CD8-positive, alpha-beta memory T cell (primary cell): ENCODE measurements at regions not wholly inside any gene's neighbourhood (a gene's known extent, or its start where the extent isn't known, plus 50 kb on each side); places are given as distances from the start of the nearest gene placed in this dataset.

Experiments
- CTCF ChIA-PET: fragments of 350-600 bp; sonication (Branson Sonifier 250); formaldehyde crosslinking; loops from one replicate; lab custom pipeline; 2021; ENCODE audit warnings: antibody characterized with exemption; lab: Charles Lee
- POLR2A ChIA-PET: fragments of 350-600 bp; sonication (Branson Sonifier 250); formaldehyde crosslinking; loops from one replicate; lab custom pipeline; 2021; ENCODE audit warnings: antibody characterized with exemption; lab: Charles Lee
- DNase-seq, 5 donors: peaks; one replicate each; pipeline versions ENCODE4 v3.0.0 to v3.0.0-alpha.2; 2020 to 2022; ENCODE audit warnings: mixed read lengths in 1 of 5
- H3K27ac ChIP-seq: one replicate; pipeline ENCODE4 v1.7.0; 2013; ENCODE audit warnings: low read depth, mild to moderate bottlenecking, low read length, moderate library complexity
- H3K27me3 ChIP-seq: 2 replicates; pipeline ENCODE4 v1.7.0; 2013; ENCODE audit warnings: low read length, mild to moderate bottlenecking; ENCODE audit not compliant: insufficient read depth, poor library complexity, severe bottlenecking
- H3K36me3 ChIP-seq: 2 replicates; pipeline ENCODE4 v1.7.0; 2013; ENCODE audit warnings: mild to moderate bottlenecking, low read length, moderate library complexity; ENCODE audit not compliant: insufficient read depth
- H3K4me1 ChIP-seq: 2 replicates; pipeline ENCODE4 v1.7.0; 2013; ENCODE audit warnings: mild to moderate bottlenecking, low read length, moderate library complexity; ENCODE audit not compliant: insufficient read depth
- H3K4me3 ChIP-seq: 2 replicates; pipeline ENCODE4 v1.7.0; 2013; ENCODE audit warnings: mild to moderate bottlenecking, low read length
- H3K9me3 ChIP-seq: 2 replicates; pipeline ENCODE4 v1.7.0; 2013; ENCODE audit warnings: mild to moderate bottlenecking, low read length
- H3K27ac Mint-ChIP-seq, 8 donors: one replicate each; pipeline ENCODE4 v1.8.0; 2020 to 2021; ENCODE audit warnings: mixed read lengths in 8 of 8, mild to moderate bottlenecking in 6 of 8, inconsistent platforms in 3 of 8, moderate library complexity in 3 of 8
- H3K27me3 Mint-ChIP-seq, 2 donors: one replicate each; pipeline ENCODE4 v1.8.0; 2020 to 2021; ENCODE audit warnings: mixed read lengths in 2 of 2, mild to moderate bottlenecking in 1 of 2, moderate library complexity in 1 of 2
- H3K36me3 Mint-ChIP-seq, 3 donors: one replicate each; pipeline ENCODE4 v1.8.0; 2020 to 2021; ENCODE audit warnings: mixed read lengths in 3 of 3, inconsistent platforms in 1 of 3, mild to moderate bottlenecking in 1 of 3
- H3K4me1 Mint-ChIP-seq, 3 donors: one replicate each; pipeline ENCODE4 v1.8.0; 2020 to 2021; ENCODE audit warnings: mixed read lengths in 3 of 3, inconsistent platforms in 1 of 3, mild to moderate bottlenecking in 1 of 3
- H3K4me3 Mint-ChIP-seq, 7 donors: one replicate each; pipeline ENCODE4 v1.8.0; 2020 to 2021; ENCODE audit warnings: mixed read lengths in 7 of 7, mild to moderate bottlenecking in 6 of 7, moderate library complexity in 4 of 7, inconsistent platforms in 2 of 7
- H3K9me3 Mint-ChIP-seq, 5 donors: one replicate each; pipeline ENCODE4 v1.8.0; 2020 to 2022; ENCODE audit warnings: mixed read lengths in 5 of 5, mild to moderate bottlenecking in 3 of 5, moderate library complexity in 2 of 5, inconsistent platforms in 1 of 5

GRCh38 chr3:182568261-182568660, 225.0 kb upstream of the ATP11B start:
- H3K27me3 ChIP-seq, result no peaks in the 10 kb centered on the region
- H3K4me3 ChIP-seq, result no peak overlapping the region
- H3K36me3 Mint-ChIP-seq, result no peaks in the 10 kb centered on the region
- POLR2A ChIA-PET, result no interaction called here
- peaks cover 0 to 6% (median 3%) of the 10 kb centered on the region in 5 donors for H3K9me3 Mint-ChIP-seq
- no peak overlapping the region for H3K27ac Mint-ChIP-seq
- H3K27me3 Mint-ChIP-seq, result peaks cover 0 to 18% of the 10 kb centered on the region in 2 donors
- no peak overlapping the region for H3K27ac ChIP-seq
- H3K4me3 Mint-ChIP-seq, result no peak overlapping the region
- H3K9me3 ChIP-seq, result no peaks in the 10 kb centered on the region
- CTCF ChIA-PET, result no interaction called here
- H3K4me1 ChIP-seq, result no peaks in the 10 kb centered on the region
- no peaks in the 10 kb centered on the region for H3K4me1 Mint-ChIP-seq
- no peaks in the 10 kb centered on the region for H3K36me3 ChIP-seq
- no peak for DNase-seq

- CTCF ChIA-PET, result no interaction called here
- H3K4me3 Mint-ChIP-seq, result no peak overlapping the region
Observed at GRCh38 chr3:182568876-182569275, 224.4 kb upstream of the ATP11B start.

GRCh38 chr3:182570946-182571594, 222.2 kb upstream of the ATP11B start:
- Mint-ChIP-seq H3K27me3 (peaks cover 0 to 13% of the 10 kb centered on the region in 2 donors), H3K4me3 (no peak overlapping the region), H3K4me1 (no peaks in the 10 kb centered on the region), H3K36me3 (no peaks in the 10 kb centered on the region), H3K27ac (no peak overlapping the region), H3K9me3 (peaks cover 6 to 17% (median 11%) of the 10 kb centered on the region in 5 donors)
- no peak overlapping the region for H3K4me3 ChIP-seq
- no peaks in the 10 kb centered on the region for H3K9me3 ChIP-seq
- CTCF ChIA-PET, result no interaction called here
- no peak for DNase-seq
- no peaks in the 10 kb centered on the region for H3K27me3 ChIP-seq
- H3K27ac ChIP-seq, result no peak overlapping the region
- no peaks in the 10 kb centered on the region for H3K36me3 ChIP-seq
- POLR2A ChIA-PET, result no interaction called here
- H3K4me1 ChIP-seq, result no peaks in the 10 kb centered on the region

More at GRCh38 chr3:182568876-182569275, 224.4 kb upstream of the ATP11B start:
- no peaks in the 10 kb centered on the region for H3K4me1 ChIP-seq
- no peak overlapping the region for H3K27ac Mint-ChIP-seq
- no peaks in the 10 kb centered on the region for H3K9me3 ChIP-seq
- no peaks in the 10 kb centered on the region for H3K36me3 Mint-ChIP-seq
- H3K27me3 ChIP-seq, result no peaks in the 10 kb centered on the region
- H3K9me3 Mint-ChIP-seq, result peaks cover 4 to 10% (median 9%) of the 10 kb centered on the region in 5 donors
- no peak for DNase-seq
- peaks cover 0 to 18% of the 10 kb centered on the region in 2 donors for H3K27me3 Mint-ChIP-seq
- no peaks in the 10 kb centered on the region for H3K36me3 ChIP-seq
- no peak overlapping the region for H3K4me3 ChIP-seq
- POLR2A ChIA-PET, result no interaction called here
- H3K27ac ChIP-seq, result no peak overlapping the region
- no peaks in the 10 kb centered on the region for H3K4me1 Mint-ChIP-seq

- H3K4me1 ChIP-seq, result no peaks in the 10 kb centered on the region
- H3K36me3 Mint-ChIP-seq, result no peaks in the 10 kb centered on the region
- H3K27me3 Mint-ChIP-seq, result peaks cover 0 to under 1% of the 10 kb centered on the region in 2 donors
- no peaks in the 10 kb centered on the region for H3K4me1 Mint-ChIP-seq
- ChIA-PET POLR2A (no interaction called here), CTCF (no interaction called here)
- H3K27ac Mint-ChIP-seq, result no peak overlapping the region
- DNase-seq, result no peak
- H3K27ac ChIP-seq, result no peak overlapping the region
- no peak overlapping the region for H3K4me3 ChIP-seq
- no peak overlapping the region for H3K4me3 Mint-ChIP-seq
- peaks cover 6 to 20% (median 11%) of the 10 kb centered on the region in 5 donors for H3K9me3 Mint-ChIP-seq
- H3K27me3 ChIP-seq, result no peaks in the 10 kb centered on the region
- no peaks in the 10 kb centered on the region for H3K9me3 ChIP-seq
- no peaks in the 10 kb centered on the region for H3K36me3 ChIP-seq
Observed at GRCh38 chr3:182575941-182576340, 217.4 kb upstream of the ATP11B start.

- peaks cover 0 to 2% (median 0%) of the 10 kb centered on the region in 5 donors for H3K9me3 Mint-ChIP-seq
- H3K36me3 ChIP-seq, result no peaks in the 10 kb centered on the region
- H3K27me3 ChIP-seq, result no peaks in the 10 kb centered on the region
- no peaks in the 10 kb centered on the region for H3K9me3 ChIP-seq
- no peaks in the 10 kb centered on the region for H3K27me3 Mint-ChIP-seq
- no peak for DNase-seq
- H3K36me3 Mint-ChIP-seq, result no peaks in the 10 kb centered on the region
- POLR2A ChIA-PET, result no interaction called here
- H3K27ac ChIP-seq, result no peak overlapping the region
- H3K4me3 Mint-ChIP-seq, result no peak overlapping the region
- H3K4me1 ChIP-seq, result no peaks in the 10 kb centered on the region
- no peaks in the 10 kb centered on the region for H3K4me1 Mint-ChIP-seq
- H3K4me3 ChIP-seq, result no peak overlapping the region
- no peak overlapping the region for H3K27ac Mint-ChIP-seq
- CTCF ChIA-PET, result no interaction called here
Observed at GRCh38 chr3:182583545-182583944, 209.8 kb upstream of the ATP11B start.

GRCh38 chr3:182585532-182586150, 207.7 kb upstream of the ATP11B start:
- Mint-ChIP-seq H3K4me1 (no peaks in the 10 kb centered on the region), H3K36me3 (no peaks in the 10 kb centered on the region), H3K27me3 (peaks cover 0 to 3% of the 10 kb centered on the region in 2 donors), H3K9me3 (peaks cover 0 to 5% (median 2%) of the 10 kb centered on the region in 5 donors), H3K4me3 (no peak overlapping the region), H3K27ac (no peak overlapping the region)
- no peaks in the 10 kb centered on the region for H3K9me3 ChIP-seq
- POLR2A ChIA-PET, result no interaction called here
- no peak for DNase-seq
- no peak overlapping the region for H3K27ac ChIP-seq
- CTCF ChIA-PET, result no interaction called here
- no peaks in the 10 kb centered on the region for H3K4me1 ChIP-seq
- H3K27me3 ChIP-seq, result no peaks in the 10 kb centered on the region
- no peak overlapping the region for H3K4me3 ChIP-seq
- H3K36me3 ChIP-seq, result no peaks in the 10 kb centered on the region

GRCh38 chr3:182592747-182593146, 200.6 kb upstream of the ATP11B start:
- Mint-ChIP-seq H3K4me3 (no peak overlapping the region), H3K4me1 (no peaks in the 10 kb centered on the region), H3K9me3 (peaks cover 0 to 5% (median 2%) of the 10 kb centered on the region in 5 donors), H3K27ac (no peak overlapping the region), H3K36me3 (no peaks in the 10 kb centered on the region), H3K27me3 (peaks cover 0 to 10% of the 10 kb centered on the region in 2 donors)
- ChIA-PET POLR2A (no interaction called here), CTCF (no interaction called here)
- no peak for DNase-seq
- no peaks in the 10 kb centered on the region for H3K4me1 ChIP-seq
- no peaks in the 10 kb centered on the region for H3K9me3 ChIP-seq
- H3K4me3 ChIP-seq, result no peak overlapping the region
- no peak overlapping the region for H3K27ac ChIP-seq
- no peaks in the 10 kb centered on the region for H3K36me3 ChIP-seq
- H3K27me3 ChIP-seq, result no peaks in the 10 kb centered on the region

- H3K9me3 ChIP-seq, result no peaks in the 10 kb centered on the region
- no peak overlapping the region for H3K27ac ChIP-seq
- H3K4me3 ChIP-seq, result no peak overlapping the region
- no peak overlapping the region for H3K4me3 Mint-ChIP-seq
- no peaks in the 10 kb centered on the region for H3K36me3 ChIP-seq
- ChIA-PET POLR2A (no interaction called here), CTCF (no interaction called here)
- no peaks in the 10 kb centered on the region for H3K36me3 Mint-ChIP-seq
- H3K27me3 ChIP-seq, result no peaks in the 10 kb centered on the region
- no peaks in the 10 kb centered on the region for H3K4me1 ChIP-seq
- no peaks in the 10 kb centered on the region for H3K9me3 Mint-ChIP-seq
- DNase-seq, result no peak
- H3K4me1 Mint-ChIP-seq, result no peaks in the 10 kb centered on the region
- H3K27me3 Mint-ChIP-seq, result peaks cover 2 to 12% of the 10 kb centered on the region in 2 donors
- no peak overlapping the region for H3K27ac Mint-ChIP-seq
Observed at GRCh38 chr3:182596676-182597410, 196.5 kb upstream of the ATP11B start.
